ENCODE measurements at regions not wholly inside any gene's neighbourhood (a gene's known extent, or its start where the extent isn't known, plus 50 kb on each side); places are given as distances from the start of the nearest gene placed in this dataset.

- no peak for DNase-seq (ENCODE audit: extremely low spot score)
- TF ChIP-seq CTCF (IDR thresholded peaks at IDR 0.05; ENCODE audit: control extremely low read depth, extremely low read depth, low read depth, missing control alignments), result no peak
- POLR2A ChIA-PET, result no interaction called here
- CTCF ChIA-PET, result no interaction called here
Observed at GRCh38 chr4:170674176-170674575, 584.4 kb upstream of the AADAT start.

GRCh38 chr4:170672381-170672965 lies 582.7 kb upstream of the AADAT start:
- POLR2A ChIA-PET, result no interaction called here
- TF ChIP-seq CTCF (IDR thresholded peaks at IDR 0.05; ENCODE audit: control extremely low read depth, extremely low read depth, low read depth, missing control alignments), result no peak
- DNase-seq (ENCODE audit: extremely low spot score), result no peak
- CTCF ChIA-PET, result interaction anchor here (1.7 kb wide), 1 partner anchor 26 kb away, joined by 4 read pairs; no protein-coding TSS in a partner anchor

GRCh38 chr4:170671171-170671570 lies 581.4 kb upstream of the AADAT start:
- no peak for TF ChIP-seq CTCF (IDR thresholded peaks at IDR 0.05; ENCODE audit: control extremely low read depth, extremely low read depth, low read depth, missing control alignments)
- POLR2A ChIA-PET, result no interaction called here
- no peak for DNase-seq (ENCODE audit: extremely low spot score)
- CTCF ChIA-PET, result interaction anchor here (1.7 kb wide), 1 partner anchor 27 kb away, joined by 4 read pairs; no protein-coding TSS in a partner anchor

GRCh38 chr4:170667814-170668213 lies 578.1 kb upstream of the AADAT start:
- no peak for TF ChIP-seq CTCF (IDR thresholded peaks at IDR 0.05; ENCODE audit: control extremely low read depth, extremely low read depth, low read depth, missing control alignments)
- CTCF ChIA-PET, result interaction anchor here (1.1 kb wide), 1 partner anchor 10 kb away, joined by 3 read pairs; no protein-coding TSS in a partner anchor
- POLR2A ChIA-PET, result no interaction called here
- no peak for DNase-seq (ENCODE audit: extremely low spot score)

GRCh38 chr4:170666909-170667308 lies 577.2 kb upstream of the AADAT start:
- no peak for DNase-seq (ENCODE audit: extremely low spot score)
- no peak for TF ChIP-seq CTCF (IDR thresholded peaks at IDR 0.05; ENCODE audit: control extremely low read depth, extremely low read depth, low read depth, missing control alignments)
- ChIA-PET POLR2A (no interaction called here), CTCF (interaction anchor here (1.1 kb wide), 1 partner anchor 9 kb away, joined by 3 read pairs; no protein-coding TSS in a partner anchor)

GRCh38 chr4:170662250-170662649 lies 572.5 kb upstream of the AADAT start:
- no peak for DNase-seq (ENCODE audit: extremely low spot score)
- TF ChIP-seq CTCF (IDR thresholded peaks at IDR 0.05; ENCODE audit: control extremely low read depth, extremely low read depth, low read depth, missing control alignments), result no peak
- ChIA-PET CTCF (interaction anchor here (0.6 kb wide), 1 partner anchor 8 kb away, joined by 3 read pairs; no protein-coding TSS in a partner anchor), POLR2A (no interaction called here)

Data from GM10248 (cell line).